ENCODE measurements at regions not wholly inside any gene's neighbourhood (a gene's known extent, or its start where the extent isn't known, plus 50 kb on each side); places are given as distances from the start of the nearest gene placed in this dataset.
A peak's percentile ranks its signal among the peaks of the same experiment; 100 is the strongest.

GRCh38 chr12:77299910-77300669 lies 234.7 kb upstream of the E2F7 start:
- peak; percentile 4 for DNase-seq (ENCODE audit: low spot score)

DNA sequence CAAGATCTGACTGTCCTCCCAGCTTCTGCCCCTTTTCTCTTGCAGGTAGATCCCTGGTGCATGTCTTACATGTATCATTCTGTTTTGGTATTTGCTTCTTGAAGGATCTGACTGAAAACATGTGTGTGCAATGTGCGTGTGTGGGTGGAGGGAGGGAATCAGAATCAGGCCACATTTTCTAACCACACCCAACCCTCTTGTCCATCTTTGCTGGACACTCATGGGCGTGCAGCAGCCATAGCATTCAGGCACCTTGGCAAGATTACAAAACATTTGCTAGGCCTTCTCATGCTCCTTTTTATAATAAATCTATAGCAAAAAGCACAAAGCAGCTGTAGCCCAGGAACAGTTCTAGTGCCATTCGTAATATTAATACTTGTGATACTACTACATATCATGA lies 233.6 kb upstream of the E2F7 start:
- no peak for DNase-seq (ENCODE audit: low spot score)

- no peak for DNase-seq (ENCODE audit: low spot score)
Observed at GRCh38 chr12:77294016-77294415, 228.6 kb upstream of the E2F7 start.

DNA sequence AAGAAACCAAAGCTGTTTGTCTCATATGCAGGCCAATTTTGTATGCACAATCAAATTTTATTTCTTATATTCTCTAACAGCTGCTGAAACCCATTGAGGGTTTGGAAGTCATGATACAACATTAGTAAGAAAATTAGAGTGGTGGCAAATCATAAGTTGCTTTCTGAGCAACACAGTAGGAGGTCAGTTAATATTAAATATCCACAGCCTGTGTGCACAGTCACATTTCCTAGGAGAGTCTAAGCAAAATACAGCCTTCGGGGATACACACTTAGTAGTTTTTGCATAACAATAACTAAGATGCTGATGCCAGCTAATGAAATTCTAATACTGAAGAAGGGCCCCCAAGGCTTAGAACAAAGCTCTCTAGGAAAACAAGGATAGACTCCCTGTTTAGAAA lies 209.6 kb upstream of the E2F7 start:
- DNase-seq (ENCODE audit: low spot score) = no peak

DNA sequence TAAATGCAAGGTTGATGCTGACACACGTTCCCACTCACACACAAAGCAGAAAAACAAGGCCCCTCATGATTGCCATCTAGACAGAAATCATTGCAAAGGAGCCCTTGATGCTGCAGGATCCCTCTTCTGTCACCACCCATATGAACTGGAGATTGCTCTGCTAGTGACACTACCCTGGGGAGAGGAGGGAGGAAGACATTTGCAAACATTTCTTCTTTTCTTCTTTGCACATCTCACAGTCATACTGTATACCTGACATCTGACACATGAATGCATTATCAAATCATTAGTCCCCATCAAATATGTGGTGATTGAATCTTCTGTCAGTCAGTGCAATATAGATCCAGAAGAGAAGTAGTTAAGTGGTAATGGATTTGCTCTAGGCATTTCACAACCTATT lies 208.5 kb upstream of the E2F7 start:
- no peak for DNase-seq (ENCODE audit: low spot score)

GRCh38 chr12:77256956-77257355 lies 191.6 kb upstream of the E2F7 start:
- no peak for DNase-seq (ENCODE audit: low spot score)

GRCh38 chr12:77253321-77253720 lies 188.0 kb upstream of the E2F7 start:
- DNase-seq (ENCODE audit: low spot score) = no peak

- no peak for DNase-seq (ENCODE audit: low spot score)
Observed at GRCh38 chr12:77251799-77252198, 186.4 kb upstream of the E2F7 start.

DNA sequence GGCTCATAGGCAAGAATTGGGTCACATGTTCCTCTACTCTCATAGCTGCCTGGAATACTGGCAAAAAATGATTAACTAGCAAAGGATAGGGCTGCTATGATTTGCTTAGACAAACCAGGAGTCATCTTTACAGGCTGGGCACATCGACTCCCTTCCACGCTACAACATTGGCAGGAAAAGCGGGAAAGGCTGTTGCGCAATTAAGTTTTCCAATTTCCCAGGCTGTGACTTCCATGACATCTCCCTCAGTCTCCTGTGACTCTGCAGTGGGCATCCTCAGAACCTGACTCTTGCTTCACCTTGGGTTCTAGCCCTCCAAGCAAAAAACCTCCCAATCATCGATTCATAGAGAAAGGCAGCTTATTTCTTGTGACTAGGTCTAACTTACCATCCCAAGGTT lies 184.5 kb upstream of the E2F7 start:
- DNase-seq (ENCODE audit: low spot score) = no peak

GRCh38 chr12:77248036-77248435 lies 182.7 kb upstream of the E2F7 start:
- DNase-seq (ENCODE audit: low spot score) = peak; percentile 66

DNA sequence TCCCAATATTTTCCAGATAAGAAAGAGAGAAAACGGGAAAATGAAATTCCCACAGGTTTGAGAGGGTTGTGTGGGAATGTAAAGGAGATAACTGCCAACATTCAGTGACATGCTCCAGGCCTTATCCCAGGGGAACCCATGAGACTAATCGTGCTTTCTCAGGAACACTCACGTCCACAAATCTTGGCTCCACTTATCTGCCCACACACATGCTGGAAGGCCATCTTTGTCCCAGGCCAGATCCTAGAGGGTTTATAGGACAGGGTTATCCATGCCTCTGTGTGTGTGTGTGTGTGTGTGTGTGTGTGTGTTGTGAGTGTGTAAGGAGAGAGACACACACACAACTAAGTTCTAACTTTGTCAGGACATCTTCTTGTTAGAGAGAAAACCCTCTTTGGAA lies 182.2 kb upstream of the E2F7 start:
- peak; percentile 46 for DNase-seq (ENCODE audit: low spot score)

- DNase-seq (ENCODE audit: low spot score) = no peak
Observed at GRCh38 chr12:77243345-77243744, 178.0 kb upstream of the E2F7 start.

DNA sequence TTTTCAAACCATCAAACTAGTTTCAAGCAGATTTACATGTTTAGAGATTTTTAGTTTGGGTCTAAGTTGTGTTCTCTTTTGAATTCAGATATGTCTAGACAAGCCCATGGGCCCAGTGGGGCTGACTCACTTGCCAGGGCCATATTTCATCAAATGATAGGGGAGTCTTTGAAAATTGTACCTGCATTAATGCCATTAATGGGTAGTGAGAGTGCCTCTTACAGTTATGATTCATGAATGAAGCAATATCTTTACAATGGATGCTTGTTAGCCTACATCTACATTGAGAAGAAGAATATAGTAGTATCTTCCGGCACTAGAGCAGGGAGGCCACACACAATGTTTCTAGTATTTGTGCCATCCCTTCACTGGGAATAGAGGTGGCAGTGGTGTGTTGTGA lies 174.2 kb upstream of the E2F7 start:
- no peak for DNase-seq (ENCODE audit: low spot score)

DNA sequence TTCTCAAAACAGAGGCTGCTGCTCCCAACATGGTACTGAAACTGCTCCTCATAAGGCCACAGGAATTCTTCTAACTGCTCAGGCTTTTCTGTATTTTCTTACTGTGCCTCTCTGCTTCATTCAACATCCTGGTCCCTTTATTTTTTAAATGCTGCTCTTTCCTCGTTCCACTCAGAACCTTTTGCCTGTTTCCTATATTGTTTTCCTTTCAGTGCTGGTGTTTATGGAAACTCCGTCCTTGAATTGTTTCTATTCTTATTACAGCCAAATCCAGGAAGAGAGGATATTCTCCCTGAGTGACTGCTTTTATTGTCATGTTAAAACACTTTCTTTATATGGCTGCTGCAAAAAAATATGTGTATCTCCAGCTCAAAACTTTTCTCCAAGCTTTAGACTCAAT lies 173.0 kb upstream of the E2F7 start:
- DNase-seq (ENCODE audit: low spot score) = no peak

DNA sequence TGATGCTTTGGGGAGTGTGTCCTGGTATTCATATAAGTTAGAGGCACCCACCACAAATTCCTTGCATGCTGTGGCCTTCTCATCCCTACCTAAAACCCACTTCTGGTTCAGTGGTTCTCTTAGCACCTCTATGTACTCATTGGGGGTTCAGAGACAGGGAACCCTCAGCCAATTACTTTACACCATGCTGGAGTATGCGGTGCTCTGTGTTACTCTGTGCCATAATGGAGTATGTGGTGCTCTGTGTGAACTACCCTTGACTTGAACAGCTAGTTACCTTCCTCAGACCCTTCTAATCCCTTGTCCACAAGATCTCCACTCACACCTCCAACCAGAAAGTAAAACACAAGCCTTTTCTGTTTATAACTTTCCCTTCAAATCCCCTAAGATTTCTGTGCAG lies 172.5 kb upstream of the E2F7 start:
- no peak for DNase-seq (ENCODE audit: low spot score)

DNA sequence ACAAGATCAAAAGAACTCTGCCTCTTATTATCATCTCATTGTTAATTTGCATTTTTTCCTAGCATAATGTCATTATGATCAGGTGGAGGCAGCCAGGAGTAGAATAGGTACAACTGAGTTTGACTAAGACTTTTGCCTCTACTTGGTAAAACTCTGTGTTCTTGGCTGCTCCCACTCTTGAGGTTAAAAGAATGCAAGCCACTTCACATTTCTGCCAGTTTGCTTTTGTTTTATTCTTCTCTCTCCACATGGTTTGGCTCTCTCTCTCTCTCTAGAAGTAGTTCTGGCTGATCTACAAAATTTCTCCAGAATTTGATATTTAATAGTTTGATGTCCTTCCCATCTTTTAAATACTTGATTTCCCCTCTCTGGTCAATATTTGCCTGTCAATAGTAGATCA lies 170.7 kb upstream of the E2F7 start:
- DNase-seq (ENCODE audit: low spot score) = no peak

GRCh38 chr12:77232045-77232444 lies 166.7 kb upstream of the E2F7 start:
- DNase-seq (ENCODE audit: low spot score) = no peak

DNA sequence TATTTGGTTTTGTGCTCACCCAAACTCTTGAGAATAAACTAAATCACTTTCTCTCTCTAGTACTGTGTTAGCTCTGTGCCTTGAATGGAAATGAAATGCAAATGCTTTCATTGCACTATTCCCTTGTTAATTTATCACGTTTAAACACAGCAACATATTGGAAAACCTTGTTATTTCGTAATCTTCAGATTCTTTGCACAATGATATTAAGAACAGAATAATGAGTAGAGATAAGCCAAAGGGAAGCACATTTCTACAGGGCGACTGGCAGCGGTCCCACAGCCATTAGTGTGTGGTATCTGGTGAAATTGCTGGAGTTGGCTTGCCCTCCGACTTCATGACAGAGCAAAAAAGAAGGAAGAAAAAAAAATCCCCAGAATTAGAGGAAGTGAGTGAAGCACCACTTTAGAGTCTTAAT lies 166.1 kb upstream of the E2F7 start:
- DNase-seq (ENCODE audit: low spot score) = peak; percentile 34

- peak; percentile 8 for DNase-seq (ENCODE audit: low spot score)
Observed at GRCh38 chr12:77229640-77230442, 164.5 kb upstream of the E2F7 start.

GRCh38 chr12:77228376-77228775 lies 163.0 kb upstream of the E2F7 start:
- DNase-seq (ENCODE audit: low spot score) = no peak

GRCh38 chr12:77226368-77226767 lies 161.0 kb upstream of the E2F7 start:
- DNase-seq (ENCODE audit: low spot score) = no peak

- no peak for DNase-seq (ENCODE audit: low spot score)
Observed at GRCh38 chr12:77225373-77225772, 160.0 kb upstream of the E2F7 start.

GRCh38 chr12:77224346-77224745 lies 159.0 kb upstream of the E2F7 start:
- DNase-seq (ENCODE audit: low spot score) = no peak
